NCI-H2107 (cell line): ENCODE measurements at regions not wholly inside any gene's neighbourhood (a gene's known extent, or its start where the extent isn't known, plus 50 kb on each side); places are given as distances from the start of the nearest gene placed in this dataset.

Experiments used
- DNase-seq: peaks from one replicate; lab custom pipeline; 2025; lab: John Stamatoyannopoulos, UW

DNA sequence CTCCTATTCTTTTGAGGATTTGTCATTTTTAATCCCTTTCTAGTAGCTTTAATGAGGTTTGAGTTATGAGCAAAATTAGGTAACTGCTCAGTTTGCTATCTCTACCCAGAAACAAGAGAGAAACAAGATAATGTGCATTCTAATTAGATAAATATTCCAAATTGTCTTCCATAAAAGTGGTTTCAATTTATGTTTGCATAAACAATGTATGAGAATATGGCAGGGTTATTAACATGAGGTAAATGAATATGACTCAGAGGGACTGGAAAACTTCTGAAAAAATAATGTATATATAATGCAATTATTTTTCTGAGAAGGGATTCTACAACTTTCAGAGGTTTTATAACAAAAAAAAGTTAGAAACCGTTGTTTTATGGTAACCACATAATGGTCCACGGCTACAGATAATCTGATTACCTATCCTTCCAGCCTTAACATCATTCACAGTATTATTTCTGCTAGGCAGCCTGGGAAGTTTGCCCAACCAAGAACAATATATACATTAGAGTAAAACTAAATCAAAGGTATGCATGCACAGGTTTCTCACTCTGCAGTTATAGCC is 101.2 kb downstream of the CRPPA start:
- no peak for DNase-seq

DNA sequence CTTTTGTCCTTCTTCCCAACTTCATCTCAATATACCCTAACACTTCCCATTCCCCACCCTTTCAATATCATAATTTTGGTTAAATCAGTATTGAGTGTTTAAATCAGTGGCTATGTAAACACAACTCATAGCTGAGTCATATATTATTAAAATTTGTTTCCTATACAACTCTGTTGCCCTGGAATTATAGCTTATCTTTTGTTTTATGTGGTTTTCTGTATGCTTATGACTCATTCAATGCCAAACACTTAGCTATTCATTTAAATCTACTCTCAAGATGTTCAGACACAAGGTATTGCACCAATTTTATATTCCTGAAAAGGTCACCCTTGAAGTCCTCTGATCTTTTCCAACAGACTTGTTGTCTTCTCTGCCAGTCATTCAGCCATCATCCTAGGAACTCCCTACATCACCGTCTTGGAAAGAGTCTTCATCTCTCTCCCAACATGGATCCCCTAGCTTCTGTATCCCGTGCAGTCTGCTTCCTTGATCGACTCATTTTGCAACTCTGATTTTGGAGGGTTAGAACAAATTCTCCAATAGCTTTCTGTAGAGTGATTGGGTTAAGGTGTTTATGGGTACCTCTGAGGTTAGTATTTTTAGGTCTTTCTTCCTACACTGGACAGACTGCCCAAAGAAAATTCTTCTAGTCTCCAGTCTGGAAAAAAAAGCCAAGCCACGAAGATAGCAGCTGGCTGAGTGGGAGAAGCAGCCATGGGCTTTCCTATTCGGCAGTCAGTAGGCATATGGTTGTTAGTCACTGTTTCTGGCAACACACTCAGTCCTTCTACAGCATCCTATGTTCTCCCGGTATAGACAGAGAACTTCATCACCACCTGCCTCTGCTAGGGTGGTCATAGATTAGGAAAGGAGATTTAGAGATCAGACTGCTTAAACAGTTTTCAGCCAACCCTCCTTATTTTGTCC is 102.1 kb downstream of the CRPPA start:
- DNase-seq, result no peak

- DNase-seq, result no peak
Observed at GRCh38 chr7:16318463-16318862, 102.9 kb downstream of the CRPPA start.

DNA sequence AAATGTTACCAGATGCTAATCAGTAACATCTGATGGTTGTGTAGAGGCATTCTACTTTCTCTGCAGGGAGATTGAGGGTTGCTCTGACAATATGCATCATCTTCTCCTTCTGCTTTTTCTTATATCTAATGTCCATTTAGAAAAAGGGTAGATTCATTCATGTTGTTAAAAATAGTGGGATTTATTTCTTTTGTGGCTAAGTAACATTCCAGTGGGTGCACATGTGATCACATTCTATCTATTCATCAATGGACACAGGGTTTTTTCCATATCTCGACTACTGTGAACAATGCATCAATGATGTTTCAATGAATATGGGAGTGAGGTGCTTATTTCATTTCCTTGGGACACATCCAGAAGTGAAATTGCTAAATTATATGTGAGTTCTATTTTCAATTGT is 103.9 kb downstream of the CRPPA start:
- DNase-seq, result no peak

DNA sequence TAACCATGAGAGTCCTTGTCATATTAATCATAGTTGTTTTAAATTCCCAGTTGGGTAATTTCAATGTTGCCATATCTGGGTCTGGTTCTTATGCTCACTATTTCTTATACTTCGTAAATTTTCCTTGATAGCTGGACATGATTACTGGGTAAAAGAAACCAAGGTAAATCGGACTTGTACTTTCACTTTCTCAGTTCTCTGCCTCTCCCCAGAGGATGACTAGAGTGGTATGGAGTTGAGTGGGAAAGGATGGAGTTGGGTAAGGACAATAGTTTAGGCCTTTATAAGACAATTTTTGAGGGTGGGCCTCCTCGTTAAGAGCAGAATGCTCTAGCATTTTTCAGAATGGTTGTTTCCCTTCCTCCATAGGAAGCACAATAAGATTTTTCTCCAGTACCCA is 106.1 kb downstream of the CRPPA start:
- no peak for DNase-seq

- DNase-seq, result no peak
Observed at GRCh38 chr7:16309129-16309528, 112.2 kb downstream of the CRPPA start.

DNA sequence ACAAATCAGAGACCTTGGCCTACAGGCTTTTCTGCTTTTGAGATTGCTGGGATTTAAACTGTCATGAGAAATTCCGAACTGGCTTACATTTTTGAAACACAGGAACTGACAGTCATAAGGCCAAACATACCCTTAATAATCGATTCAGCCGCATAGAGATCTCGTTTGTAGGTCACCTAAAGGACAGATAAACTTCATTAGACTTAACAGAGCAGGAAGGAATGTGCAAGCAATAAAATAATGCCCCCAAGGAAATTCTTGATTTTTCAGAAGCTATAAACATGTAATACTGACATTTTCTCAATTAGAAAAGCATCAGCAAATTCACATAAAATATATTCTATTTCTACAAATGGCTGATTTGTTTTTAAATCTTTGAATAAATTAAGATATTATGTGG is 120.0 kb downstream of the CRPPA start:
- no peak for DNase-seq

- no peak for DNase-seq
Observed at GRCh38 chr7:16300361-16300895, 120.9 kb downstream of the CRPPA start.

DNA sequence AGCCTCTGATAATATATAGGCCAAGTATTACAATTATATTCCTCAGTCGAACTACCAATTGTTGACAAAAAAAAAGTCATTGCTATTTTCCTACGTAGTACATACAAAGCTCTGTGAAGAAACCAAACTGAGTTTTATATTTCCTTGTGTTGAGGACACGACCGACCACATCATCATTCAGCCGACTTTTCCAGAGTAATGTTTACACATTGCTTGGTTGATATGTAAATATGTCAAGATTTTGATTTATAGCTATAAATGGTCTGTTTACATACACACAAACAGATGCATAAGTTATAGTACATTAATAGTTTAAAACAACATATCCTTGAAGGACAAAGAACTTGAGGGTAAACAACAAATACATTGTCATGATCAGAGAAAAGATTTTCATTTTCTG is 121.5 kb downstream of the CRPPA start:
- no peak for DNase-seq

DNA sequence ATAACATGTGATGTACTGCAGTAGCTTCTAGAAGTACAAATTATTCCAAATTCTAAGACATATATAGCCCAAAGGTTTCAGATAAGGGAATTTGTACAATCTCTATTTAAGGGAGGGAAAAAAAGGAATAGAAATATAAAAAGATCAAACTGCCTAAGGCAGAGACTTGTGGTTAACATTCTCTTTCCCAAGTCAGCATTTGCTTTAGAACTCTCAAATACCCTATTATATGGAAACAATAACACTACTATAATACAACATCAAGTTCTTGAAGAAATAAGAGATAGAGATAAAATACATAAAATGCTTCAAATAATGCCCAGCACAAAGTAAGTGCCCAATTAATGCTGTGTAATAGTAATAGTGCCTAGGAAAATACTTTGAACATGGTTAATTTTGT is 123.1 kb downstream of the CRPPA start:
- no peak for DNase-seq

DNA sequence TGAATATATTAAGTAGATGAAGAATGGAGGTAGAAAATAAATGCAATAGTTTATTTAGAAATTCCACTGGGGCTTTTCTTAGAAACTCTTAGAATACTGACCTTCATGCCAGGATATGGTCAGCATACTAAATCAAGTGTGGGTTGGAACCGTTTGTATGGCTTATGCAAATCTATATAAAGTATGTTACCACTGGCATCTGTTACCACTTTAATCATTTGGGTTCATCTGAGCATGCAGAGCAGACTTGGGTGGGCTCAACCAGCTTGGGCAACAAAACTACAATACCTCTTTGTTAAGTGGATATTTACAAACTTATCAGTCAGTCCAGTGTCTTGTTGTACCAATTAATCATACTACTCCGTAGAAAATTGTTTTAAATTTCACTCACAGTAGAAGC is 125.8 kb downstream of the CRPPA start:
- no peak for DNase-seq

DNA sequence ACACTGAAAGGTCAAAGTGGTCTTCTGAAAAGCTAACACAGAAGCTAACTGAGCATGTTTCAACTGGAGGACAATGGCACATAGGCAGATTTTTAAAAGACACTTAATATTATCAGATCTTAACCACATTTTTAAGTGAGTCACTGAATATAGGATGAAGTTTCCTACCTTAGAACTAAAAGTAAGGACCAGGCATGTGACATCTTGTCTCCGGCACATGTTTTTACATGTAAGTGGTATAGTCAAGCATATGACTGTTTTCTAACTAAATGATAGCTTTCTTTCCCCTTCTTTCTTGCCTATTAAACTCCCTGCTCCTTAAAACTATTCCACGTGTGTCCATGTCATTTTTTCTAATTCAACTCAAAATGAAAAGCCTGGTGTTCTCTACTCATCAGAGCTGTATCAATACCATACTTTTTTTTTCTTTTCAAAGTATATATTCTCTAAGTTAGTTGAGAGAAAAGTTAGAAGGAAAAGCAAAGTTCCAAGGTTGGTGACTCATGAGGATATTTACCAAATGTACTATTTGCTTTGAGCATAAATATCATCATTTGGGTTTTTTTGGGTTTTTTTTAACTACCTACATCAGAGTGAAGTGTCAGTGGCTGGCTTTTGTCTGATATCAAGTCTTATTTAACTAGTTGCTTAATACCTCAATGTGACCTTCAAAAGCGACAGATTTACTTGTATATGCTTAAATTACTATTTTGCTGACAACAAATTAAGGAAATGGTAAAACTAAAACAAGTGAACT is 127.5 kb downstream of the CRPPA start:
- no peak for DNase-seq

DNA sequence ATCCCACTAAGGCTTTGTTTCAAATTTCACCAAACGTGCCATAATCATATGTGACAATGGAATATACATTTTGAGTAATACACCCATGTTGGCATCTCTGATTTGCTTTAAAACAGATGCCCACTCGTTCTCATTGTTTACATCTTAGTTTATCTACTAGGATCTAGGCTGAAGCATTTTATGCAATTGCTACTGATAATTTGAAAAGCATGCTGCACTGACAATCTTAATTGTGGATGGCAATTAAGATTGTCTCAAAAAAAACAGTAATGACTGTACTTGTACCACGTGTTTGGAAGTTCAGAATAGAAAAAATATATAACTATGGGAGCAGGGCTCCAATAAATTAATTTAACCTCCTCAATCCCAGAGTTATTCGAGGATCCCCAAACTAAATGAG is 136.8 kb downstream of the CRPPA start:
- DNase-seq, result no peak

DNA sequence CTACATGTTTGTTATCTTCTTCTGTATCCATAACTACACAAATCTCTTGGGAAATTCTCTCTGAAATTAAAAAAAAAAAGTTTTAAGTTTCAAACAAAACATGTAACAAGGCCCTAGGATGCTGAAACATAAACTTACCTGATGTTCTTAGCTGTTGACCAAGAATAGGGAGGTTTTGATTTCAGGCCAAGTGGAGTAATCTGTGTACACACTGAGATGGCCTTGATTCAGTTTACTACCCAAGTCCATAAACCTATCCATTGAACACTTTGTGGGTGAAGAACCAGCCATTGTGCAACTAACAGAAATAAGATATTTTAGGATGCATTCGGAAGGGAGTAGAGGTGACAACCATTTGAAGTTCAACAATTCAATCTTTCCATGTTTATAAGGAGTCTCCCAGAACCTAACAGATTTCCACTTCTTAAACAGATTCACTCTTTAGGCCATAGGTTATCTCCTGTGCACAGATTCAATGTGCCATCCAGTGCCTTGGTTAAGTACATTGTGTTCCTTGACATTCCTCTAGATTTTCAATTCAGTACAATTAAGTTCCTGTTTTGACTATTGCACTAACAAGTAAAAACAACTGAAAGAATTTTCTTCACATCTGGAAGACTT is 143.1 kb downstream of the CRPPA start:
- DNase-seq, result no peak

DNA sequence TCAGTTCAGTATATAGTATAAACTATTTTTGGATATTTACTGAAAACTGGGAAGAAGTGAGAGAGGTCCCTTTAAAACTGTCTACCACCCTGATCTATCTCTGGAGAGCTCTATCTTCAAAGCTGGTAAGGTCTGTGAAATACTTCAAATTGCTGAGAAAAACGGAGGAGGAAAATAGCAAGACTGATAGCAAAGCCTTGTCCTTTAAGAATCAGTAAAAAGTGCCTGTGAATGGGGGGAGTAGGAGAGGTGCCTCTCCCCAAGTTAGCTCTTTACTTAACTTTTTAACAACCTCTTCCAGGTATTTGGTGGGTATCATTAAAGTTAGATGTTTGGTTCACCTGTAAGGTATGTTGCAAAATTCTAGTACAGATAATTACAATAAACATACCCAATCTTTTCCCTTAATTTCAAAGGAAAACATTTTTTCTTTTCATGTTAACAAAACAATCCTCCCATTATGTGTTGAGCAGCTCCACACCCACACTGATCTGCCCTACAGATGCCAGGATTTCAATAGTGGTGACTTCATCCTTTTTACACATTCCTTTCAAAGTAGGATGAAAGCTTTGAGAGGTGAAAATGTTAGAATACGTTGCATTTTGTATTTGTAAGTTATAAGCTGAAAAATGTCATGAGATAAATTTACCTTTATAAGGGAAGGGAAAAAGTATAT is 149.2 kb downstream of the CRPPA start:
- DNase-seq, result no peak

GRCh38 chr7:16271355-16271915 is 149.9 kb downstream of the CRPPA start:
- no peak for DNase-seq

DNA sequence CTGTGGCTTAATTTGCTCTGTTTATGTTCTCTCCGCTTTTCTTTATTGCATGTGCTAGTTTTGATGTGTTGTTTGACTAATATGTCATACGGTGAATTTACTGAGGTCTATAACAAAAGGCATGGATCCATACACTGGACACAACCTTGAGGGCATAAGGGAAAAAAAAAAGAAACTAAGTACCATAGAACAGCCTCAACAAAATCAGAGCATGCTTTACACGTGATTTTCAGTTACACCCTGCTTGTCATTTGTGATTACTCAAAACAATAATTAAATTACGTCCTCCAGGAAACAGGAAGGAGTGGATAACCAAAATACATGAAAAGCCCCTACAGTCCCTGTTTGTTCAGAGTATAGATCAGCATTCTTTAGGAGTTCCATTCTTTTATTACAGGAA is 150.5 kb downstream of the CRPPA start:
- DNase-seq, result no peak

- no peak for DNase-seq
Observed at GRCh38 chr7:16268821-16269768, 152.2 kb downstream of the CRPPA start.

- no peak for DNase-seq
Observed at GRCh38 chr7:16267953-16268820, 153.2 kb downstream of the CRPPA start.
